ENCODE measurements at regions not wholly inside any gene's neighbourhood (a gene's known extent, or its start where the extent isn't known, plus 50 kb on each side); places are given as distances from the start of the nearest gene placed in this dataset.

- TF ChIP-seq CTCF (IDR thresholded peaks at IDR 0.05) = no peak
- no peak for TF ChIP-seq POLR2A (IDR thresholded peaks at IDR 0.05)
- TF ChIP-seq POLR2AphosphoS5 (IDR thresholded peaks at IDR 0.05) = no peak
- intact Hi-C loops (cut with DNase I; ENCODE audit: low total_unique reads) = no loop called here
- Histone ChIP-seq H3K9me3 (no peaks in the 10 kb centered on the region), H3K27me3 (no peaks in the 10 kb centered on the region), H3K27ac (no peak overlapping the region), H3K4me3 (no peak overlapping the region), H3K4me1 (no peaks in the 10 kb centered on the region), H3K36me3 (no peaks in the 10 kb centered on the region)
- no peak for DNase-seq (ENCODE audit: low spot score in 2 of 2)
Measured at GRCh38 chr5:27171761-27172261, 133.4 kb upstream of the CDH9 start.

GRCh38 chr5:27158775-27159174 is 120.4 kb upstream of the CDH9 start:
- Histone ChIP-seq H3K4me3 (no peak overlapping the region), H3K9me3 (peaks cover 20 to 40% of the 10 kb centered on the region in 2 donors), H3K27ac (no peak overlapping the region), H3K4me1 (no peaks in the 10 kb centered on the region), H3K36me3 (no peaks in the 10 kb centered on the region), H3K27me3 (no peaks in the 10 kb centered on the region)
- intact Hi-C loops (cut with DNase I; ENCODE audit: low total_unique reads) = no loop called here
- TF ChIP-seq CTCF (IDR thresholded peaks at IDR 0.05) = no peak
- TF ChIP-seq POLR2A (IDR thresholded peaks at IDR 0.05) = no peak
- no peak for TF ChIP-seq POLR2AphosphoS5 (IDR thresholded peaks at IDR 0.05)
- DNase-seq (ENCODE audit: low spot score in 2 of 2) = no peak

- Histone ChIP-seq H3K36me3 (no peaks in the 10 kb centered on the region), H3K4me1 (no peaks in the 10 kb centered on the region), H3K27ac (no peak overlapping the region), H3K27me3 (no peaks in the 10 kb centered on the region), H3K4me3 (no peak overlapping the region), H3K9me3 (peaks cover 20 to 43% of the 10 kb centered on the region in 2 donors)
- intact Hi-C loops (cut with DNase I; ENCODE audit: low total_unique reads) = no loop called here
- no peak for DNase-seq (ENCODE audit: low spot score in 2 of 2)
- TF ChIP-seq POLR2AphosphoS5 (IDR thresholded peaks at IDR 0.05) = no peak
- no peak for TF ChIP-seq CTCF (IDR thresholded peaks at IDR 0.05)
- TF ChIP-seq POLR2A (IDR thresholded peaks at IDR 0.05) = no peak
Measured at GRCh38 chr5:27158171-27158570, 119.8 kb upstream of the CDH9 start.

- Histone ChIP-seq H3K36me3 (peaks cover 5% of the 10 kb centered on the region), H3K27me3 (no peaks in the 10 kb centered on the region), H3K4me1 (no peaks in the 10 kb centered on the region), H3K4me3 (no peak overlapping the region), H3K27ac (no peak overlapping the region), H3K9me3 (no peaks in the 10 kb centered on the region)
- TF ChIP-seq POLR2AphosphoS5 (IDR thresholded peaks at IDR 0.05) (no peak), CTCF (IDR thresholded peaks at IDR 0.05) (no peak), POLR2A (IDR thresholded peaks at IDR 0.05) (no peak)
- intact Hi-C loops (cut with DNase I; ENCODE audit: low total_unique reads) = loop anchor here (5.0 kb wide), 1 partner anchor 727 kb away; no protein-coding TSS in a partner anchor
- DNase-seq (ENCODE audit: low spot score in 2 of 2) = no peak
Measured at GRCh38 chr5:27144456-27144855, 106.1 kb upstream of the CDH9 start.

GRCh38 chr5:27140831-27141230 is 102.4 kb upstream of the CDH9 start:
- H3K9me3 ChIP-seq = no peaks in the 10 kb centered on the region
- no peak overlapping the region for H3K4me3 ChIP-seq
- H3K27ac ChIP-seq = no peak overlapping the region
- no peak for DNase-seq (ENCODE audit: low spot score in 2 of 2)
- H3K27me3 ChIP-seq = no peaks in the 10 kb centered on the region
- no peaks in the 10 kb centered on the region for H3K36me3 ChIP-seq
- H3K4me1 ChIP-seq = no peaks in the 10 kb centered on the region
- intact Hi-C loops (cut with DNase I; ENCODE audit: low total_unique reads) = loop anchor here (5.0 kb wide), 1 partner anchor 724 kb away; no protein-coding TSS in a partner anchor
- TF ChIP-seq CTCF (IDR thresholded peaks at IDR 0.05) (no peak), POLR2AphosphoS5 (IDR thresholded peaks at IDR 0.05) (no peak), POLR2A (IDR thresholded peaks at IDR 0.05) (no peak)
